ENCODE measurements at regions not wholly inside any gene's neighbourhood (a gene's known extent, or its start where the extent isn't known, plus 50 kb on each side); places are given as distances from the start of the nearest gene placed in this dataset.

DNA sequence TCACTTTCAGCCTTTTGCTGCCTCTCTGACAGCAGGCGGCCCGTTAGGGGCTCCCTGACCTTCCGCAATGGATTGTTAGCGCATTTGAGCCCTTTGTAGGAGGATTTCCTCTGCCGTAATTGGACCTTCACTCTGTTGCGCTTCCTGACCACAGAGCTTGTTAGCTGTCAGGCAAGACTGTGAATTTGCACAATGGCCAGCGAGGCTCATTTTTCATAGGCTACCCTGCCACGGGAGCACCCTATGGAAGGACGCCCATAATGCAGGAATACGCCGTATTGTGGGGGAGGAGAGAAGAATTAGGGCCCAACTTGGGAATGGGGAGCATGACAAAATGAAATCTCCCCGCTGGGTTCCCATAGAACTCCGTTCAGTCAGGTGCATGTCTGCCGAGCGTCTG is 205.2 kb upstream of the NLRP1 start:
- intact Hi-C loops (cut with DNase I; ENCODE audit: low total_unique reads): no loop called here
- peak in 1 of 2 donors; percentile 54 for DNase-seq (ENCODE audit: low spot score in 2 of 2)
- whole genome bisulfite sequencing, 2 donors: 62 to 74% methylated on average over 15 of the region's 15 CpGs
- no peak overlapping the region for H3K4me3 ChIP-seq (ENCODE audit: low read depth, poor library complexity, severe bottlenecking)
- no peak for TF ChIP-seq POLR2A (IDR thresholded peaks at IDR 0.05)
- TF ChIP-seq, protein P1, sequence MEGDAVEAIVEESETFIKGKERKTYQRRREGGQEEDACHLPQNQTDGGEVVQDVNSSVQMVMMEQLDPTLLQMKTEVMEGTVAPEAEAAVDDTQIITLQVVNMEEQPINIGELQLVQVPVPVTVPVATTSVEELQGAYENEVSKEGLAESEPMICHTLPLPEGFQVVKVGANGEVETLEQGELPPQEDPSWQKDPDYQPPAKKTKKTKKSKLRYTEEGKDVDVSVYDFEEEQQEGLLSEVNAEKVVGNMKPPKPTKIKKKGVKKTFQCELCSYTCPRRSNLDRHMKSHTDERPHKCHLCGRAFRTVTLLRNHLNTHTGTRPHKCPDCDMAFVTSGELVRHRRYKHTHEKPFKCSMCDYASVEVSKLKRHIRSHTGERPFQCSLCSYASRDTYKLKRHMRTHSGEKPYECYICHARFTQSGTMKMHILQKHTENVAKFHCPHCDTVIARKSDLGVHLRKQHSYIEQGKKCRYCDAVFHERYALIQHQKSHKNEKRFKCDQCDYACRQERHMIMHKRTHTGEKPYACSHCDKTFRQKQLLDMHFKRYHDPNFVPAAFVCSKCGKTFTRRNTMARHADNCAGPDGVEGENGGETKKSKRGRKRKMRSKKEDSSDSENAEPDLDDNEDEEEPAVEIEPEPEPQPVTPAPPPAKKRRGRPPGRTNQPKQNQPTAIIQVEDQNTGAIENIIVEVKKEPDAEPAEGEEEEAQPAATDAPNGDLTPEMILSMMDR (IDR thresholded peaks at IDR 0.05): no peak

DNA sequence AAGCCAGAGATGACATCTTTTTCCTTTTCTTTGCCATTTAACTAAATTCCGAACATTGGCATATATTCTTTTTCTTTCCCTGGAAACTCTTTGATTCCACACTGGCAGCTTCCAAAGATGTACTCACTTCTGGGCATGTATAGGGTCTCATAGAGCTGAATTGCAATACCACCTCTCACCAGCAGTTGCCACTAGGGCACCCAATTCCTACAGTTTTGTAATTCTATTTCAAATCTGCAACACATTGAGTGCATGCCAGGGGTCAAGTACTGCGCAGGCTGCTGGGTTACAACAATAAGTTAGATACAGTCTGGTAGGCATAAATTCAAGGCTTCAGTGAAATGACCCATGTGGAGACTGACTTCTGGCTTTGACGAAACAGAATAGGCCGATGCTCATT is 208.8 kb upstream of the NLRP1 start:
- DNase-seq (ENCODE audit: low spot score in 2 of 2): peak in 1 of 2 donors; percentile 25
- 86 to 93% methylated on average over 4 of the region's 4 CpGs for WGBS, 2 donors
- TF ChIP-seq POLR2A (IDR thresholded peaks at IDR 0.05): no peak
- TF ChIP-seq, protein P1 (IDR thresholded peaks at IDR 0.05): no peak
- intact Hi-C loops (cut with DNase I; ENCODE audit: low total_unique reads): no loop called here
- H3K4me3 ChIP-seq (ENCODE audit: low read depth, poor library complexity, severe bottlenecking): no peak overlapping the region

DNA sequence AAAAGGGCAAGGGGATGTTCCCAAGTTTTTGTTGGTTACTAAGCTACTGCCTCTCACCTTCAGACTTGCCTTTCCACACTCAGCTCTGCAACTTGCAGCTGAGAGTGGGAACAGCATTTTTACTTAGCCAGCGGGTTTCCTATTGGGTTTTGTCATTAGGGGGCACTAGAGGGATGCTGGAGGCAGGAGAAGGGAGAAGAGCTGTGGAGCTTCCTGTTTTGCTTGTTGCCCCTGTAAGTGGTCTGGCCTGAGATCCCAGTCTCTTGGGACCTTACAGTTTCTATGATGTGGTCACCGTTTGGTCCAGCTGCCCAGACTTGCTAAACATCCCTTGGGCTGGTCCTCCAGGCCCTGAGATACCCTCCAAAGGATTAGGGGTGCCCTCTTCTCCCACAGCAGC is 209.6 kb upstream of the NLRP1 start:
- no peak for TF ChIP-seq POLR2A (IDR thresholded peaks at IDR 0.05)
- TF ChIP-seq, protein P1 (IDR thresholded peaks at IDR 0.05): no peak
- intact Hi-C loops (cut with DNase I; ENCODE audit: low total_unique reads): no loop called here
- WGBS, 2 donors: 49 to 62% methylated on average over 2 of the region's 2 CpGs

DNA sequence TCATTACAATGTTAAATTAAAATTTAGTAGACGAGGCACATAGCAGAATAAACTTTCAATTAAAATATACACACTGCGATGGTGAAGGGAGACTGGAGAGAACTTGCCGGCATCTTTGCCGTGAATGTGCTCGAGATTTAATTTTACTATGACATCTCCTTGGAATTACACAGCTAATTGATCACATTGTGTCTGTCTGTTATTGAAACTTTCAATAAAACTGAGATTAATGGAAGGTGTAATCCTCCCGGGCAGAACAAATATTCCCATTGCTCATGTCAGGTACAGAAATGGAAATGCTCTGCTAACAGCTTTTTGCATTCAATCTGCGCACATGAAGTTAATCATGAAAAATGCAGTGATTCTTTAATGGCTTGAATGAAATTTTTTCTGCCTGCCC is 210.1 kb upstream of the NLRP1 start:
- intact Hi-C loops (cut with DNase I; ENCODE audit: low total_unique reads): no loop called here
- TF ChIP-seq, protein P1 (IDR thresholded peaks at IDR 0.05): no peak
- no peak for TF ChIP-seq POLR2A (IDR thresholded peaks at IDR 0.05)
- no peak for DNase-seq (ENCODE audit: low spot score in 2 of 2)
- H3K4me3 ChIP-seq (ENCODE audit: low read depth, poor library complexity, severe bottlenecking): no peak overlapping the region
- 91 to 92% methylated on average over 7 of the region's 7 CpGs for WGBS, 2 donors

More for the DNA sequence above, 209.6 kb upstream of the NLRP1 start:
- no peak overlapping the region for H3K4me3 ChIP-seq (ENCODE audit: low read depth, poor library complexity, severe bottlenecking)
- no peak for DNase-seq (ENCODE audit: low spot score in 2 of 2)

DNA sequence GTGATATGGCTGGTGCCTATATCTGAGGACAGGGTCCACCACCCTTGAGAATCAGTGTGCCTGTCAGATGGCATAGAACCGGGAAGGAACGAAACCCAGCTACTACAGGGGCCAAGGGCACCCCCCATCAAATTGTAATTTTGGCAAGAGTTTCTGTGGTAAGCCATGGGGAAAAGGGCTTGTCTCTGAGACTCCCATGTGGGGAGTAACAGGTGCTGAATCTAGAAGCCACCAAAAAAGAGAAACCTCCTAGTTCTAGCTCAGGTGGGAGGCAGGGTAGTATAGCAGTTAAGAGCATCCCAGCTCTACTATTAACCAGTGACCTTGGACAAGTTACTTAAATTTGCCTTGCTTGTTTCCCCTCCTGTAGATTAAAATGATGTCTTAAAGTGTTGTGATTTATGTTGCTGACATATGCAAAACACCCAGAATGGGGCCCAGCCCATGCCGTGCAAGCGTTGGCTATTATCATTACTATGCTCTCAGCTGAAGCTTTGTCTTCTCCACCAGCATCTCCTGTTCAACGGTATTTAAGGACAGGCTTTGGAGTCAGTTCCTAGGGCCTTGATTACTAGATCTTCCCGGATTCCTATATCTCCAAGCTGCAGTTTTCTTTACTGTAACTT is 210.7 kb upstream of the NLRP1 start:
- DNase-seq (ENCODE audit: low spot score in 2 of 2): no peak
- H3K4me3 ChIP-seq (ENCODE audit: low read depth, poor library complexity, severe bottlenecking): no peak overlapping the region
- 71 to 79% methylated on average over 6 of the region's 6 CpGs for WGBS, 2 donors
- TF ChIP-seq, protein P1 (IDR thresholded peaks at IDR 0.05): no peak
- TF ChIP-seq POLR2A (IDR thresholded peaks at IDR 0.05): no peak
- intact Hi-C loops (cut with DNase I; ENCODE audit: low total_unique reads): no loop called here
